Breast epithelium (tissue), 3 donors: ENCODE measurements at regions not wholly inside any gene's neighbourhood (a gene's known extent, or its start where the extent isn't known, plus 50 kb on each side); places are given as distances from the start of the nearest gene placed in this dataset.

Source experiments
- CTCF ChIP-seq, 3 donors: fragments of 450-650 bp; IDR thresholded peaks; one replicate each; pipeline ENCODE4 v1.5.1; 2016 to 2017; ENCODE audit warnings: antibody characterized with exemption in 3 of 3, mild to moderate bottlenecking in 3 of 3, moderate library complexity in 3 of 3
- POLR2A ChIP-seq: fragments of 450-650 bp; IDR thresholded peaks from one replicate; pipeline ENCODE4 v1.6.1; 2016; ENCODE audit warnings: antibody characterized with exemption, mild to moderate bottlenecking, moderate library complexity

GRCh38 chr4:176579226-176579625 is 213.5 kb downstream of the VEGFC start:
- no peak for TF ChIP-seq CTCF (IDR thresholded peaks at IDR 0.05)
- TF ChIP-seq POLR2A, result no peak
